Upper lobe of left lung (tissue), 6 donors: ENCODE measurements at regions not wholly inside any gene's neighbourhood (a gene's known extent, or its start where the extent isn't known, plus 50 kb on each side); places are given as distances from the start of the nearest gene placed in this dataset.

Experiments
- ATAC-seq, 2 donors: fragments of 200-7000 bp; cut with Tn5 transposase; one replicate each; pipeline ENCODE4 v1.9.1; 2022; ENCODE audit warnings: mild to moderate bottlenecking in 2 of 2, moderate library complexity in 2 of 2; ENCODE audit not compliant: low FRiP score in 2 of 2
- DNase-seq, 2 donors: peaks; one replicate each; pipeline ENCODE4 v3.0.0-alpha.2; 2019 to 2020
- H3K27ac ChIP-seq, 4 donors: fragments of 200-600 bp; sonication (generic); one replicate each; pipeline ENCODE4 v1.5.1; 2016 to 2019
- H3K27me3 ChIP-seq, 4 donors: fragments of 200-600 bp; sonication (generic); one replicate each; pipeline ENCODE4 v1.5.1; 2017 to 2019
- H3K36me3 ChIP-seq, 4 donors: fragments of 200-600 bp; sonication (generic); one replicate each; pipeline ENCODE4 v1.5.1; 2016 to 2019
- H3K4me1 ChIP-seq, 4 donors: fragments of 200-600 bp; sonication (generic); one replicate each; pipeline ENCODE4 v1.5.1; 2018 to 2019
- H3K4me3 ChIP-seq, 4 donors: fragments of 200-600 bp; sonication (generic); one replicate each; pipeline ENCODE4 v1.5.1; 2017 to 2019; ENCODE audit warnings: mild to moderate bottlenecking in 2 of 4, moderate library complexity in 1 of 4
- H3K9me3 ChIP-seq, 4 donors: fragments of 200-600 bp; sonication (generic); one replicate each; pipeline ENCODE4 v1.5.1; 2018 to 2019
- EP300 ChIP-seq, 4 donors: sonication (generic); formaldehyde crosslinking; IDR thresholded peaks; one replicate each; pipeline ENCODE4 v1.5.1; 2017; ENCODE audit warnings: antibody characterized with exemption in 4 of 4, control low read depth in 2 of 4
- POLR2A ChIP-seq, 4 donors: fragments of 450-650 bp; IDR thresholded peaks; one replicate each; pipeline ENCODE4 v1.5.1; 2016 to 2017; ENCODE audit warnings: antibody characterized with exemption in 4 of 4, mild to moderate bottlenecking in 2 of 4
- POLR2AphosphoS5 ChIP-seq, 2 donors: sonication (generic); formaldehyde crosslinking; IDR thresholded peaks; one replicate each; pipeline ENCODE4 v1.5.1; 2017; ENCODE audit warnings: antibody characterized with exemption in 2 of 2
- WGBS, 2 donors: methylation state at CpG; one replicate each; pipeline ENCODE4 v1.1.5; 2017 to 2018; 5-methylcytosine and 5-hydroxymethylcytosine counted together
- TF ChIP-seq, protein P1 (sequence below), 6 experiments: fragments of 450-650 bp in 4 of 6; fragments of 200-600 bp in 2 of 6; sonication (generic) in 2 of 6; IDR thresholded peaks; one replicate each; pipeline ENCODE4 v1.5.1; 2016 to 2019; ENCODE audit warnings: antibody characterized with exemption in 6 of 6
- donor health status: DM: no; HTN: no; CAD: no; lungs with moderate emphysema.
- donor health status: DM: no; HTN: yes; CAD: no; lungs with severe emphysema.

DNA sequence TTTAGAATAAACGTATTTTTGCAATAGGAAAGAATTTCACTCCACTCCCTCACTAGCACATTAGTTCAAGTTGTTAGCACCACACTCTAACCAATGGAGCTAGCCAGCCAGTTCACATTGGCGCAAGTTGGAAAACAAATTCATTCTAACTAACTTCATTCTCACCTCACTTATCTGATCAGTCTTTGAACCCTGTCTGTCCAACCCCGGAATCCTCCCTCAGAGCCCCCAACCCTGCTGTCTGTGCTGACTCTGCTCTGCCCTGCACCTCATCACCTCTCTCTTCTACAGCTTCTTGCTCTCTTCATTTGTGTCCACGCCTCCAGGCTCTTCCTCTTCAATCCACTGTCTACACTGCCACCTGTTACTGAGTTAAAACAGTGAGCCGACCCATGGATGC is 356.5 kb downstream of the IRS1 start:
- Histone ChIP-seq H3K36me3 (no peaks in the 10 kb centered on the region), H3K4me1 (no peaks in the 10 kb centered on the region), H3K27me3 (no peaks in the 10 kb centered on the region), H3K4me3 (no peak overlapping the region), H3K9me3 (no peaks in the 10 kb centered on the region), H3K27ac (no peak overlapping the region)
- ATAC-seq = no peak
- TF ChIP-seq POLR2AphosphoS5 (IDR thresholded peaks at IDR 0.05) (no peak), EP300 (IDR thresholded peaks at IDR 0.05) (no peak), POLR2A (IDR thresholded peaks at IDR 0.05) (no peak)
- TF ChIP-seq, protein P1, sequence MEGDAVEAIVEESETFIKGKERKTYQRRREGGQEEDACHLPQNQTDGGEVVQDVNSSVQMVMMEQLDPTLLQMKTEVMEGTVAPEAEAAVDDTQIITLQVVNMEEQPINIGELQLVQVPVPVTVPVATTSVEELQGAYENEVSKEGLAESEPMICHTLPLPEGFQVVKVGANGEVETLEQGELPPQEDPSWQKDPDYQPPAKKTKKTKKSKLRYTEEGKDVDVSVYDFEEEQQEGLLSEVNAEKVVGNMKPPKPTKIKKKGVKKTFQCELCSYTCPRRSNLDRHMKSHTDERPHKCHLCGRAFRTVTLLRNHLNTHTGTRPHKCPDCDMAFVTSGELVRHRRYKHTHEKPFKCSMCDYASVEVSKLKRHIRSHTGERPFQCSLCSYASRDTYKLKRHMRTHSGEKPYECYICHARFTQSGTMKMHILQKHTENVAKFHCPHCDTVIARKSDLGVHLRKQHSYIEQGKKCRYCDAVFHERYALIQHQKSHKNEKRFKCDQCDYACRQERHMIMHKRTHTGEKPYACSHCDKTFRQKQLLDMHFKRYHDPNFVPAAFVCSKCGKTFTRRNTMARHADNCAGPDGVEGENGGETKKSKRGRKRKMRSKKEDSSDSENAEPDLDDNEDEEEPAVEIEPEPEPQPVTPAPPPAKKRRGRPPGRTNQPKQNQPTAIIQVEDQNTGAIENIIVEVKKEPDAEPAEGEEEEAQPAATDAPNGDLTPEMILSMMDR (IDR thresholded peaks at IDR 0.05) = no peak
- DNase-seq = no peak
- WGBS, 2 donors = 83 to 84% methylated on average over 5 of the region's 5 CpGs

DNA sequence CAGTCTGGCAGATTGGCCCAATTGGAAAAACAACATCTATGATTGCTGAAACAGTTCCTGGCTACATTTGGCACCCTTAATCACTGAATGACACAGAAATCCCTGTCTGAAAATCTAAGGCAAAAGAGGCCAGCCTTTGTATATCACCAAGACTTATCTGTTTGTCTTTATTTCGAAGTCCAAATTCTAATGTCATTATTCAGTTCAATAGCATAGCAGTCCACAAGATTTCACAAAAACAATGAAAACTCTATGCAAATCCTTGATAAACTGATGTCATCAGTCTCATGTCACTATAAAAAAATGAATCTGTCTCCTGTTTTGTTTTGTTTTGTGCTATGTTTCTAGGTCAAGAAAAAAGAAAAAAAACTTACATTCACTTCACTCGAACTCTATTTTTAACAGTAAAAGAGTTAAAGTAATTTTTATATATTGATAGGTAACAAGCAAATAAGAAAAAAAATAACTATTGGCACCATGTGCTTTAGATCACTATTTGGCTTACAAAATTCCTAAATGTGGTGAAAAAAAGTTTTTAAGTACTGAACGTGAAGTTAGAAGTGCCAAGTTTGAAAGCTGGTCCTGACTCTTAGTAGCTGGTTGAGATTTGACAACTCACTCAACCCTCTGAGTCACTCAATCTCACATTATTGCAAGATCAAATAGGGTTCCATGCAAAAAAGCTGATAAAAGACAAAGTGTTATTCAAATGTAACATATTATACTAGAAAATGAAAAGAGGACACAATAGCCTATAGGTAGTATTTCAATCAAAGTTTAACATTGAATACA is 359.3 kb downstream of the IRS1 start:
- Histone ChIP-seq H3K36me3 (no peaks in the 10 kb centered on the region), H3K9me3 (no peaks in the 10 kb centered on the region), H3K27ac (no peak overlapping the region), H3K4me1 (no peaks in the 10 kb centered on the region), H3K4me3 (no peak overlapping the region), H3K27me3 (no peaks in the 10 kb centered on the region)
- ATAC-seq (no peak), DNase-seq (no peak)
- TF ChIP-seq, protein P1 (IDR thresholded peaks at IDR 0.05) = no peak
- no peak for TF ChIP-seq EP300 (IDR thresholded peaks at IDR 0.05)
- no peak for TF ChIP-seq POLR2A (IDR thresholded peaks at IDR 0.05)
- no peak for TF ChIP-seq POLR2AphosphoS5 (IDR thresholded peaks at IDR 0.05)
- 62 to 74% methylated on average over 3 of the region's 3 CpGs for WGBS, 2 donors

DNA sequence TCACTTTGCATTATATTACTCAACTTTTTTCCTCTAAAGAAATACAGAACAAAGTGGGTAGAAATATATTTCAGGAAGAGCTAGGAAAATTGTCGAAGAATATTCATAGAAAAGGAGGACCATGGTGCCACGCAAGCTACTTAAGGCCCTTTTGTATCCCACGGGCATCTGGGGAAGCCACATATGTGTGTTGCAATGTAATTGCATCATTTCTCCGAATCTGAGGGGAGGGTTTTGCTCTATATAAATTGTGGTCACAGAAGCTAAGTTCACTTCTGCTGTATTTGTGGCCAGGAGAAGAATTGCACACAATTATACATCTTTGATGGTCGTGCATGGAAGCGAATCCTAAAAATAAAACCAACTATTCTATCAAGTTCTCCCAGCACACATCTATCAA is 360.3 kb downstream of the IRS1 start:
- Histone ChIP-seq H3K4me3 (no peak overlapping the region), H3K27me3 (no peaks in the 10 kb centered on the region), H3K36me3 (no peaks in the 10 kb centered on the region), H3K9me3 (no peaks in the 10 kb centered on the region), H3K4me1 (no peaks in the 10 kb centered on the region), H3K27ac (no peak overlapping the region)
- 61 to 78% methylated on average over 6 of the region's 6 CpGs for WGBS, 2 donors
- TF ChIP-seq EP300 (IDR thresholded peaks at IDR 0.05) = no peak
- TF ChIP-seq, protein P1 (IDR thresholded peaks at IDR 0.05) = no peak
- no peak for ATAC-seq
- no peak for DNase-seq

DNA sequence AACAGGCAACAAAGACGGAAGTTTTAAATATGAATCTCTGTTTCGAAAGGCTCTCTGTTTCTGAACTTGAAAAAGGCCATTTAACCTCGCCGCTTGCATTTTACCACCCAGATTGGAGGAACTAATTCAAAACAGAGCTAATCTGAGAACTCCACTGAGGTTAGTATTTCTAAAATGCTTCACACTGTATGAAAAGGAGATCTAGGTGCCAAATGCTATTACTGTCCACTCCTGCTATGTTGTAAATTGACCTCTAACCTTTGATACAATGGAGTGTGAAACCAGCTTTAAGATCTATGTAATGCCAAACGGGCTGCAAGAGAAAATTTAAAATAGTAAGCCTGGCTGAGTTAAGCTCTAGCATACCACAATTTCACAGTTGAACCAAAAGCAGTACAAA is 364.5 kb downstream of the IRS1 start:
- Histone ChIP-seq H3K36me3 (no peaks in the 10 kb centered on the region), H3K4me3 (no peak overlapping the region), H3K27me3 (no peaks in the 10 kb centered on the region), H3K9me3 (no peaks in the 10 kb centered on the region), H3K27ac (no peak overlapping the region), H3K4me1 (no peaks in the 10 kb centered on the region)
- TF ChIP-seq POLR2AphosphoS5 (IDR thresholded peaks at IDR 0.05) = no peak
- TF ChIP-seq POLR2A (IDR thresholded peaks at IDR 0.05) = no peak
- TF ChIP-seq EP300 (IDR thresholded peaks at IDR 0.05) = no peak
- TF ChIP-seq, protein P1 (IDR thresholded peaks at IDR 0.05) = no peak
- WGBS, 2 donors = 77 to 79% methylated on average over 5 of the region's 5 CpGs
- no peak for ATAC-seq
- no peak for DNase-seq

DNA sequence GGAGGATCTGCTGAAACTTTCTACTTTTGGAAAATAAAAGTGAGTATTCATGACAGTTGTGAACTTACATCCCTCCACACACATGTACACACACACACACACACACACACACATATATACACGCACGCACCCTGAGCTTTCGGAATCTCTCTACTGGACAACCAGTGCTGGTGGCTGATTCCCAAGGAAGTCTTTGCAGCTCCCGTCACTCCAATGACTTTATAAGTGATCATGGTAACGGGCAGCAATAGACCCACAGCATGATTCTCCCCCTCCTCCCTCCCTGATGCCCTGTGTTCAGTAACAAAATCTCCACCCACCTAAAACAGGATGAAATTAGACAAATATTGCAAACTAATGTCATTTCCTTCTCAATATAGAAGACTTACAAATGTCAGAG is 364.9 kb downstream of the IRS1 start:
- TF ChIP-seq POLR2AphosphoS5 (IDR thresholded peaks at IDR 0.05) (no peak), POLR2A (IDR thresholded peaks at IDR 0.05) (no peak), EP300 (IDR thresholded peaks at IDR 0.05) (no peak)
- TF ChIP-seq, protein P1 (IDR thresholded peaks at IDR 0.05) = no peak
- WGBS, 2 donors = 68 to 85% methylated on average over 5 of the region's 5 CpGs
- H3K27me3 ChIP-seq = no peaks in the 10 kb centered on the region
- ATAC-seq = no peak
- no peaks in the 10 kb centered on the region for H3K4me1 ChIP-seq
- H3K27ac ChIP-seq = no peak overlapping the region
- no peaks in the 10 kb centered on the region for H3K36me3 ChIP-seq
- no peaks in the 10 kb centered on the region for H3K9me3 ChIP-seq
- DNase-seq = no peak
- H3K4me3 ChIP-seq = no peak overlapping the region
